Embryonic facial prominence (tissue), 1 donor: ENCODE measurements at regions not wholly inside any gene's neighbourhood (a gene's known extent, or its start where the extent isn't known, plus 50 kb on each side); places are given as distances from the start of the nearest gene placed in this dataset.

Experiments used
- DNase-seq: peaks from one replicate; pipeline ENCODE4 v3.0.0-alpha.2; 2016; ENCODE audit errors: extremely low spot score

- no peak for DNase-seq
Observed at GRCh38 chr16:14362774-14363371, 267.2 kb downstream of the PARN start.

- DNase-seq: no peak
Observed at GRCh38 chr16:14360326-14361037, 269.6 kb downstream of the PARN start.

GRCh38 chr16:14358697-14359305 lies 271.3 kb downstream of the PARN start:
- DNase-seq: no peak

- no peak for DNase-seq
Observed at GRCh38 chr16:14357328-14357727, 272.7 kb downstream of the PARN start.

- DNase-seq: no peak
Observed at GRCh38 chr16:14356064-14356463, 274.0 kb downstream of the PARN start.

- DNase-seq: peak; percentile 15
Observed at GRCh38 chr16:14354561-14355351, 275.3 kb downstream of the PARN start.

GRCh38 chr16:14353340-14353739 lies 276.7 kb downstream of the PARN start:
- DNase-seq: no peak

- no peak for DNase-seq
Observed at GRCh38 chr16:14351647-14352046, 278.4 kb downstream of the PARN start.

GRCh38 chr16:14350626-14351025 lies 279.4 kb downstream of the PARN start:
- no peak for DNase-seq

- no peak for DNase-seq
Observed at GRCh38 chr16:14350081-14350480, 279.0 kb downstream of the MRTFB start.

- DNase-seq: no peak
Observed at GRCh38 chr16:14347706-14348105, 276.6 kb downstream of the MRTFB start.

- DNase-seq: no peak
Observed at GRCh38 chr16:14346278-14347142, 275.4 kb downstream of the MRTFB start.

GRCh38 chr16:14345512-14346115 lies 274.5 kb downstream of the MRTFB start:
- DNase-seq: no peak

- DNase-seq: no peak
Observed at GRCh38 chr16:14344945-14345344, 273.8 kb downstream of the MRTFB start.

- DNase-seq: no peak
Observed at GRCh38 chr16:14344292-14344691, 273.2 kb downstream of the MRTFB start.

GRCh38 chr16:14341324-14342225 lies 270.5 kb downstream of the MRTFB start:
- no peak for DNase-seq

GRCh38 chr16:14339694-14340093 lies 268.6 kb downstream of the MRTFB start:
- DNase-seq: no peak

GRCh38 chr16:14338969-14339368 lies 267.9 kb downstream of the MRTFB start:
- DNase-seq: no peak

GRCh38 chr16:14338236-14338635 lies 267.1 kb downstream of the MRTFB start:
- no peak for DNase-seq
